ENCODE measurements at regions not wholly inside any gene's neighbourhood (a gene's known extent, or its start where the extent isn't known, plus 50 kb on each side); places are given as distances from the start of the nearest gene placed in this dataset.

GRCh38 chr6:117783279-117783678 is 108.0 kb downstream of the NUS1 start:
- TF ChIP-seq POLR2AphosphoS5 (IDR thresholded peaks at IDR 0.05), result no peak
- TF ChIP-seq CTCF (IDR thresholded peaks at IDR 0.05), result no peak
- no peak for TF ChIP-seq POLR2A (IDR thresholded peaks at IDR 0.05)

Measured in transverse colon (tissue), 4 donors.